HEK293 (cell line): ENCODE measurements at regions not wholly inside any gene's neighbourhood (a gene's known extent, or its start where the extent isn't known, plus 50 kb on each side); places are given as distances from the start of the nearest gene placed in this dataset.

ENCODE experiments used
- CTCF ChIA-PET: fragments of 350-600 bp; formaldehyde crosslinking; extraction: SDS; loops from one replicate; lab custom pipeline; 2021; ENCODE audit warnings: antibody characterized with exemption; lab: Yijun Ruan, JAX
- POLR2A ChIA-PET: fragments of 300-600 bp; formaldehyde crosslinking; extraction: SDS; loops from one replicate; lab custom pipeline; 2020; ENCODE audit warnings: antibody characterized with exemption, inconsistent platforms; lab: Yijun Ruan, JAX
- H3K27ac ChIP-seq: fragments of 200-500 bp; sonication (Bioruptor generic); 2 replicates; pipeline ENCODE4 v1.5.1; 2014; ENCODE audit warnings: low read depth, low read length, control low read depth, inconsistent platforms; ENCODE audit errors: extremely low read depth
- H3K36me3 ChIP-seq, 2 experiments: fragments of 200-500 bp in 1 of 2; sonication (Bioruptor generic) in 1 of 2; 1 replicate in 1 of 2; 2 replicates in 1 of 2; pipeline ENCODE4 v1.5.1; 2014 to 2017; ENCODE audit warnings: inconsistent platforms in 2 of 2, low read length in 2 of 2; ENCODE audit not compliant: control insufficient read depth in 2 of 2, insufficient read depth in 1 of 2
- H3K4me1 ChIP-seq: fragments of 200-500 bp; sonication (Bioruptor generic); 2 replicates; pipeline ENCODE4 v1.5.1; 2014; ENCODE audit warnings: mild to moderate bottlenecking, low read length, inconsistent platforms; ENCODE audit not compliant: control insufficient read depth, insufficient read depth
- H3K4me3 ChIP-seq: 2 replicates; pipeline ENCODE4 v1.5.1; 2011; ENCODE audit warnings: low read depth, mild to moderate bottlenecking, control low read depth, low read length, moderate library complexity
- H3K9me3 ChIP-seq: fragments of 200-500 bp; sonication (Bioruptor generic); 2 replicates; pipeline ENCODE4 v1.5.1; 2014; ENCODE audit warnings: low read depth, low read length, inconsistent platforms; ENCODE audit not compliant: control insufficient read depth, insufficient read depth
- FEZF1 ChIP-seq: fragments of 450-650 bp; formaldehyde crosslinking; IDR thresholded peaks from 2 replicates; pipeline ENCODE4 v1.5.1; 2016; ENCODE audit warnings: missing biosample characterization, missing genetic modification characterization
- GLI4 ChIP-seq: fragments of 450-650 bp; formaldehyde crosslinking; IDR thresholded peaks from 2 replicates; pipeline ENCODE4 v1.5.1; 2016; ENCODE audit warnings: missing biosample characterization, missing genetic modification characterization
- GLIS1 ChIP-seq: fragments of 450-650 bp; formaldehyde crosslinking; IDR thresholded peaks from 2 replicates; pipeline ENCODE4 v1.5.1; 2016; ENCODE audit warnings: missing biosample characterization, missing genetic modification characterization
- KLF10 ChIP-seq: fragments of 450-650 bp; IDR thresholded peaks from 2 replicates; pipeline ENCODE4 v1.5.1; 2018; ENCODE audit warnings: missing biosample characterization, mild to moderate bottlenecking, missing genetic modification characterization
- KLF8 ChIP-seq: fragments of 450-650 bp; formaldehyde crosslinking; IDR thresholded peaks from 2 replicates; pipeline ENCODE4 v1.5.1; 2016; ENCODE audit warnings: missing biosample characterization, missing genetic modification characterization
- KLF9 ChIP-seq: fragments of 450-650 bp; formaldehyde crosslinking; IDR thresholded peaks from 2 replicates; pipeline ENCODE4 v1.5.1; 2016; ENCODE audit warnings: missing biosample characterization, missing genetic modification characterization, low read depth
- MYNN ChIP-seq: fragments of 450-650 bp; formaldehyde crosslinking; IDR thresholded peaks from 2 replicates; pipeline ENCODE4 v1.5.1; 2016; ENCODE audit warnings: missing biosample characterization, missing genetic modification characterization, borderline replicate concordance
- OSR2 ChIP-seq: fragments of 450-650 bp; formaldehyde crosslinking; IDR thresholded peaks from 2 replicates; pipeline ENCODE4 v1.5.1; 2016; ENCODE audit warnings: missing biosample characterization, missing genetic modification characterization
- SCRT1 ChIP-seq: fragments of 450-650 bp; formaldehyde crosslinking; IDR thresholded peaks from 2 replicates; pipeline ENCODE4 v1.5.1; 2016; ENCODE audit warnings: missing biosample characterization, missing genetic modification characterization, borderline replicate concordance
- SP2 ChIP-seq: fragments of 450-650 bp; formaldehyde crosslinking; IDR thresholded peaks from 2 replicates; pipeline ENCODE4 v1.5.1; 2016; ENCODE audit warnings: missing biosample characterization, missing genetic modification characterization
- ZBTB1 ChIP-seq: fragments of 450-650 bp; formaldehyde crosslinking; IDR thresholded peaks from 2 replicates; pipeline ENCODE4 v1.5.1; 2016; ENCODE audit warnings: missing biosample characterization, missing genetic modification characterization
- ZBTB21 ChIP-seq: fragments of 450-650 bp; formaldehyde crosslinking; IDR thresholded peaks from 2 replicates; pipeline ENCODE4 v1.5.1; 2017; ENCODE audit warnings: missing biosample characterization, missing genetic modification characterization
- ZNF132 ChIP-seq: fragments of 450-650 bp; formaldehyde crosslinking; IDR thresholded peaks from 2 replicates; pipeline ENCODE4 v1.5.1; 2017; ENCODE audit warnings: missing biosample characterization, missing genetic modification characterization, borderline replicate concordance
- ZNF169 ChIP-seq: fragments of 450-650 bp; formaldehyde crosslinking; IDR thresholded peaks from 2 replicates; pipeline ENCODE4 v1.5.1; 2016; ENCODE audit warnings: missing biosample characterization, missing genetic modification characterization
- ZNF184 ChIP-seq: fragments of 450-650 bp; IDR thresholded peaks from 2 replicates; pipeline ENCODE4 v1.5.1; 2018; ENCODE audit warnings: missing biosample characterization, mild to moderate bottlenecking, missing genetic modification characterization
- ZNF426 ChIP-seq: fragments of 450-650 bp; formaldehyde crosslinking; IDR thresholded peaks from 2 replicates; pipeline ENCODE4 v1.5.1; 2017; ENCODE audit warnings: missing biosample characterization, missing genetic modification characterization, mild to moderate bottlenecking, inconsistent platforms, moderate library complexity
- ZNF433 ChIP-seq: fragments of 450-650 bp; formaldehyde crosslinking; IDR thresholded peaks from 2 replicates; pipeline ENCODE4 v1.5.1; 2016; ENCODE audit warnings: missing biosample characterization, missing genetic modification characterization, low read depth
- ZNF514 ChIP-seq: fragments of 450-650 bp; formaldehyde crosslinking; IDR thresholded peaks from 2 replicates; pipeline ENCODE4 v1.5.1; 2016; ENCODE audit warnings: missing biosample characterization, missing genetic modification characterization
- ZNF544 ChIP-seq: fragments of 450-650 bp; formaldehyde crosslinking; IDR thresholded peaks from 2 replicates; pipeline ENCODE4 v1.5.0; 2017; ENCODE audit warnings: missing biosample characterization, missing genetic modification characterization
- ZNF560 ChIP-seq: fragments of 450-650 bp; formaldehyde crosslinking; IDR thresholded peaks from 2 replicates; pipeline ENCODE4 v1.5.1; 2017; ENCODE audit warnings: missing biosample characterization, missing genetic modification characterization, borderline replicate concordance
- ZNF561 ChIP-seq: fragments of 450-650 bp; IDR thresholded peaks from 2 replicates; pipeline ENCODE4 v1.5.1; 2018; ENCODE audit warnings: missing biosample characterization, missing genetic modification characterization, borderline replicate concordance
- ZNF621 ChIP-seq: fragments of 450-650 bp; formaldehyde crosslinking; IDR thresholded peaks from 2 replicates; pipeline ENCODE4 v1.5.1; 2017; ENCODE audit warnings: missing biosample characterization, missing genetic modification characterization
- ZNF623 ChIP-seq: fragments of 450-650 bp; formaldehyde crosslinking; IDR thresholded peaks from 2 replicates; pipeline ENCODE4 v1.5.1; 2016; ENCODE audit warnings: missing biosample characterization, missing genetic modification characterization
- ZNF76 ChIP-seq: fragments of 450-650 bp; formaldehyde crosslinking; IDR thresholded peaks from 2 replicates; pipeline ENCODE4; 2016; ENCODE audit warnings: low read depth, missing biosample characterization, missing genetic modification characterization, borderline replicate concordance
- TF ChIP-seq, protein P1 (sequence below): fragments of 450-650 bp; formaldehyde crosslinking; IDR thresholded peaks from 2 replicates; pipeline ENCODE4 v1.5.1; 2017; ENCODE audit warnings: missing biosample characterization, missing genetic modification characterization
- TF ChIP-seq, protein P2 (sequence below): IDR thresholded peaks from 2 replicates; pipeline ENCODE4 v1.6.1; 2011; ENCODE audit warnings: mild to moderate bottlenecking, low read depth, low read length, borderline replicate concordance

- TF ChIP-seq ZNF169, result no peak
- TF ChIP-seq, protein P1, sequence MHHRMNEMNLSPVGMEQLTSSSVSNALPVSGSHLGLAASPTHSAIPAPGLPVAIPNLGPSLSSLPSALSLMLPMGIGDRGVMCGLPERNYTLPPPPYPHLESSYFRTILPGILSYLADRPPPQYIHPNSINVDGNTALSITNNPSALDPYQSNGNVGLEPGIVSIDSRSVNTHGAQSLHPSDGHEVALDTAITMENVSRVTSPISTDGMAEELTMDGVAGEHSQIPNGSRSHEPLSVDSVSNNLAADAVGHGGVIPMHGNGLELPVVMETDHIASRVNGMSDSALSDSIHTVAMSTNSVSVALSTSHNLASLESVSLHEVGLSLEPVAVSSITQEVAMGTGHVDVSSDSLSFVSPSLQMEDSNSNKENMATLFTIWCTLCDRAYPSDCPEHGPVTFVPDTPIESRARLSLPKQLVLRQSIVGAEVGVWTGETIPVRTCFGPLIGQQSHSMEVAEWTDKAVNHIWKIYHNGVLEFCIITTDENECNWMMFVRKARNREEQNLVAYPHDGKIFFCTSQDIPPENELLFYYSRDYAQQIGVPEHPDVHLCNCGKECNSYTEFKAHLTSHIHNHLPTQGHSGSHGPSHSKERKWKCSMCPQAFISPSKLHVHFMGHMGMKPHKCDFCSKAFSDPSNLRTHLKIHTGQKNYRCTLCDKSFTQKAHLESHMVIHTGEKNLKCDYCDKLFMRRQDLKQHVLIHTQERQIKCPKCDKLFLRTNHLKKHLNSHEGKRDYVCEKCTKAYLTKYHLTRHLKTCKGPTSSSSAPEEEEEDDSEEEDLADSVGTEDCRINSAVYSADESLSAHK (tag by site-specific recombination), result no peak
- no peak for TF ChIP-seq ZNF544 (tag by site-specific recombination)
- TF ChIP-seq MYNN (tag by site-specific recombination), result no peak
- TF ChIP-seq ZNF76 (tag by site-specific recombination), result no peak
- TF ChIP-seq ZBTB1 (tag by site-specific recombination), result no peak
- TF ChIP-seq OSR2, result no peak
- TF ChIP-seq KLF8 (tag by site-specific recombination), result no peak
- TF ChIP-seq ZNF623 (tag by site-specific recombination), result no peak
- no peak for TF ChIP-seq ZBTB21
- no peak for TF ChIP-seq ZNF433
- no peak for TF ChIP-seq ZNF514 (tag by site-specific recombination)
- TF ChIP-seq, all 188 proteins: peak for 0
- no peak overlapping the region for H3K27ac ChIP-seq
- H3K4me3 ChIP-seq, result no peak overlapping the region
- CTCF ChIA-PET, result no interaction called here
- no peaks in the 10 kb centered on the region for H3K4me1 ChIP-seq
- H3K9me3 ChIP-seq, result no peaks in the 10 kb centered on the region
- no peaks in the 10 kb centered on the region for H3K36me3 ChIP-seq
- POLR2A ChIA-PET, result no interaction called here
These were observed 198.6 kb downstream of the MSX2 start for GRCh38 chr5:174922955-174923354.

DNA sequence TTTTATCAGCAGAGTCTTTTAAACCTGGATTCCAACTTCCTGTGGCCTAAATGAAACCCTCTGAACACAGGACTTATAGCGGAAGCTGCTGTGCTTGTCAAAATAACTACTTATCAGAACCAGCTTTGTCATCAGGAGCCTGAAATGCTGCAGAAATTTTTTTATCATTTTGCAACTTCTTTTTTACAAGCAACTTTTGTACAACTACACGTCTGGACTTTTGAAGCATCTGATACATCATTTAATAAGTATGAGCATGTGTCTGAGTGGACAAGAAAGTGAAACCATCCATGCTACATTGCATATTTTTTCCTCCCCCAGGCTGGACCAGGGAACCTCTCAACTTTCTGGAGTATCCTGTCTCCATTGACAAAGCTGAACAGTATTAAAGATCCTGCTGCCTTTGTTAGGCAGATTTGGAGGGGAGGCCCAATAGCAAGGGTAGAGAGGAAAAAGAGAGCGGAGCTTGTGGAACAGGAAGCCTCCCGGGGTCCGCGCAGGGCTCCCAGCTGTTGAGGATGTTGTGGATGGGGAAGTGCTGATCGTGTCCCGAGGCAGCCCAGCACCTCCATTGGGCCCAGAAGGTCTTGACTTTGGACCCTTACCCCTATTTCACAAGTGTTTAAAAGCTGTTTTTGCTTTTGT is 196.6 kb downstream of the MSX2 start:
- H3K36me3 ChIP-seq, result no peaks in the 10 kb centered on the region
- TF ChIP-seq, protein P2, sequence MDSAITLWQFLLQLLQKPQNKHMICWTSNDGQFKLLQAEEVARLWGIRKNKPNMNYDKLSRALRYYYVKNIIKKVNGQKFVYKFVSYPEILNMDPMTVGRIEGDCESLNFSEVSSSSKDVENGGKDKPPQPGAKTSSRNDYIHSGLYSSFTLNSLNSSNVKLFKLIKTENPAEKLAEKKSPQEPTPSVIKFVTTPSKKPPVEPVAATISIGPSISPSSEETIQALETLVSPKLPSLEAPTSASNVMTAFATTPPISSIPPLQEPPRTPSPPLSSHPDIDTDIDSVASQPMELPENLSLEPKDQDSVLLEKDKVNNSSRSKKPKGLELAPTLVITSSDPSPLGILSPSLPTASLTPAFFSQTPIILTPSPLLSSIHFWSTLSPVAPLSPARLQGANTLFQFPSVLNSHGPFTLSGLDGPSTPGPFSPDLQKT, result no peak
- no peak for TF ChIP-seq KLF9 (tag by site-specific recombination)
- TF ChIP-seq GLI4 (tag by site-specific recombination), result no peak
- no peaks in the 10 kb centered on the region for H3K4me1 ChIP-seq
- H3K9me3 ChIP-seq, result no peaks in the 10 kb centered on the region
- H3K27ac ChIP-seq, result no peak overlapping the region
- no peak overlapping the region for H3K4me3 ChIP-seq
- ChIA-PET CTCF (interaction anchor here (0.7 to 1.5 kb wide), 3 partner anchors 11 to 15 kb away, joined by 3 to 11 read pairs (median 5); no protein-coding TSS in a partner anchor), POLR2A (no interaction called here)

DNA sequence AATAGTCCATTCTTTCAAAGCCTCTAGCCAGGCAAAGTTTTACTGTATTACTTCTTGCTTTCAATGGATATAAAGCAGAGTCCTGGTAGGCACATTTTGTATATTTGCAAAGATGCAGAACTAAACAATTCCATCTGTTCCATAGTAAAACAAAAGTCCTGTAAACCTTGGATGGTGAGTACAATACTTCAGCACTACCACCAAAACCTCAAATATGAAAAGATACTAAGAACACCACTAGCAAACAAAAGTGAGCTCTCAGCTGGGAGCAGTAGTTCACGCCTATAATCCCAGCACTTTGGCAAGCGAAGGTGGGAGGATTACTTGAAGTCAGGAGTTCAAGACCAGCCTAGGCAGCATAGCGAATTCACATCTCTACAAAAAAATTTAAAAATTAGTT is 195.0 kb downstream of the MSX2 start:
- Histone ChIP-seq H3K4me3 (no peak overlapping the region), H3K36me3 (no peaks in the 10 kb centered on the region), H3K27ac (no peak overlapping the region), H3K4me1 (no peaks in the 10 kb centered on the region), H3K9me3 (no peaks in the 10 kb centered on the region)
- TF ChIP-seq GLIS1 (tag by site-specific recombination), result no peak
- TF ChIP-seq FEZF1, result no peak
- no peak for TF ChIP-seq SCRT1
- no peak for TF ChIP-seq SP2
- no peak for TF ChIP-seq ZNF621 (tag by site-specific recombination)
- TF ChIP-seq ZNF426 (tag by site-specific recombination), result no peak
- no peak for TF ChIP-seq ZNF132
- TF ChIP-seq ZNF560, result no peak
- TF ChIP-seq ZNF561, result no peak
- TF ChIP-seq ZNF184, result no peak
- no peak for TF ChIP-seq ZNF623 (tag by site-specific recombination)
- TF ChIP-seq KLF10 (tag by site-specific recombination), result no peak
- ChIA-PET POLR2A (no interaction called here), CTCF (interaction anchor here (0.5 to 1.4 kb wide), 4 partner anchors 9 to 18 kb away, joined by 3 to 6 read pairs (median 4); no protein-coding TSS in a partner anchor)
